GM12874 (cell line): ENCODE measurements at regions not wholly inside any gene's neighbourhood (a gene's known extent, or its start where the extent isn't known, plus 50 kb on each side); places are given as distances from the start of the nearest gene placed in this dataset.

Experiments used
- CTCF ChIP-seq: IDR thresholded peaks from 2 replicates; pipeline ENCODE4 v1.5.1; 2011; ENCODE audit warnings: low read depth, mild to moderate bottlenecking, control low read depth, low read length, moderate library complexity; ENCODE audit not compliant: insufficient read depth

DNA sequence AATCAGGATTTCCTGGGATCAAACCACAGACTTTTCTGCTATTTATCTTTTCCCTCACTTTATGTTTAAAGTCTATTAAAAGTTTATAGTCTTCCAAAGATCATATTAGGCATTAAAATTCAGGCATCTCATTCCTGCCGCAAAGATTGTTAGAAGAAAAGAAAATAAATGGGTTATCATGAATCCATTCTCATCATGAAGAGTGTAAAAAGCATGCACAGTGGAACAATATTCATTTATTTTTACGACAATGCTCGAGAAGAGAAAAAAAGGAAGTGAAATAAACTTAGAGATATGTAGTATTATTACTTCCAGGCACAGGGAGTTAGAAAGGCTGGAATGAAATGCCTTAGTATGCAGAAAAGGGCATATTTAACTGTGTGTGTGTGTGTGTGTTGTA, 213.7 kb upstream of the PLSCR5 start:
- TF ChIP-seq CTCF, result no peak

DNA sequence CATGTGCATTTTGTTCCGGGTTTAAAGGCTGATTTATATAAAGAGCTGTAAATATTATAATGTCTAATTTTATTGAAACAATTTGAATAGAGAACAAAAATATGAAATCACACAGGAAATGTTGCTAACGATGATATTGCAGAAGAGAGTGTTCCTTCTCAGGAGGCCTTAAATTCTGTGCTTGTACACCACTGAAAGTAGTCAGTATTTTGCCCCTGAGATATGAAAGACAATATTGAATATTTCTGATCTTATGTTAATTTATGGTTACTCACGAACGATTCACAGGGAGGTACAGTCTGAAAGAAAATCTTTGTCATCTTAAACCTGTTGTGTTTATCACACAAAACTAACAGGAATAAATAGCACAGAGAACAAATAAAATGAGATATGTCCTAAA, 213.2 kb upstream of the PLSCR5 start:
- no peak for TF ChIP-seq CTCF

- no peak for TF ChIP-seq CTCF
These were observed 212.6 kb upstream of the PLSCR5 start for GRCh38 chr3:146817704-146818103.

DNA sequence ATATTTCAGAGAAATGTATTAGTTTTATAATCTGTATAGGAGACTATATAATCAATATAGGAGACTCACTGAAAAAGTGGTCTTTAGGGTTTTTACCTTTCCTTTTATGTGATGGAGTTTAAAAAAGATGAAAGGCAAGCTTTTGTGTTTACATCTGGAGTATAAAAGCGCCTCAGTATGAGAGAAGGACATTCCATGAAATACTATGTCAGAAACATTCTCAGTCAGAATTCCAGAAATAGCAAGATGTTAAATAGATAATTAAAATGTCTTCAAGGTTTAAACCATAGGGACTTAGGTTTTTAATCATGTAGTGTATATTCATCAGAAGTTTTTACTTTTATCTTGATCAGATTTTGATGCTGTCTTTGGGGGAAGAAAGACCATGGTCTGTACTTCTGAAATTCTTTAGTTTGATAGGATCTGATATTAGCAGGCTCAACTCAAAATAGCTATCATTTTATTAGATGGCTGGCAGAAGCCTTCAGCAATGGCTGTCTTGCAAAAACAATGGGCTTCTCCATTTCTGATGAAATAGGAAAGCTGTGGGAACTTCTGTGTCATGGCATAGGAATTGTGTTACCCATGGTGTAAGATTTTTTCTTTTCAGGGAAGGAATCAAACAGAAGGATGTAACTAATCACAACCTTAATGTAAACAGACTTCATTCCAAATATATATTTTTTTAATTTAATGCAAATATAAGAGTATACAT, 209.6 kb upstream of the PLSCR5 start:
- TF ChIP-seq CTCF, result no peak

GRCh38 chr3:146813496-146813895, 208.3 kb upstream of the PLSCR5 start:
- TF ChIP-seq CTCF, result no peak

DNA sequence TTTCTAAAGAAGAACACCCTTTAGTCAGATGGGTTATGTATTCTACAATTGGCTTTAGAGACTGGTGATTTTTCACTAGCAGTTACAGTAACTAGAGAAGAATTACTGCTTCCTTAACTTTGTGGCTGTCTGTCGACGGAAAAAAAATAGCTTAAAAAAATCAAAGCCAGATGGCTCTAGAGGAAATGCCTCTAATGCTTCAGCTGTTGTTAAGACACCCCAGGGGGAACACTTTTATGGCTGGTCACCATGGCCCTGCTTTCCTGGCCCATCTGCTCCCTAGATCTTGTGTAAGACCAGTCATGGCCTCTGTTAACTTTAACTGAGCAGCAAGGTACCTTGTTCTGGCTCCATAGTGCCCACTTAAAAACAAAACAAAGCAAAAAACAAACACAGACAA, 198.6 kb upstream of the PLSCR5 start:
- no peak for TF ChIP-seq CTCF

GRCh38 chr3:146801492-146801891, 196.3 kb upstream of the PLSCR5 start:
- TF ChIP-seq CTCF, result no peak
